ENCODE measurements at regions not wholly inside any gene's neighbourhood (a gene's known extent, or its start where the extent isn't known, plus 50 kb on each side); places are given as distances from the start of the nearest gene placed in this dataset.

- no peak for TF ChIP-seq POLR2A (IDR thresholded peaks at IDR 0.05; ENCODE audit: low read length)
- TF ChIP-seq GATA1 (IDR thresholded peaks at IDR 0.05; ENCODE audit: low read depth, low read length) = no peak
Observed at GRCh38 chr7:91408388-91409154, 144.3 kb downstream of the FZD1 start.
